GM19438 (cell line): ENCODE measurements at regions not wholly inside any gene's neighbourhood (a gene's known extent, or its start where the extent isn't known, plus 50 kb on each side); places are given as distances from the start of the nearest gene placed in this dataset.

Experiments used
- ATAC-seq: cut with Tn5 transposase; IDR thresholded peaks from one replicate; pipeline ENCODE4 v1.9.1; 2021; ENCODE audit warnings: low read depth; ENCODE audit not compliant: unreplicated experiment

GRCh38 chr11:130727157-130728119, 188.8 kb downstream of the SNX19 start:
- ATAC-seq, result no peak

DNA sequence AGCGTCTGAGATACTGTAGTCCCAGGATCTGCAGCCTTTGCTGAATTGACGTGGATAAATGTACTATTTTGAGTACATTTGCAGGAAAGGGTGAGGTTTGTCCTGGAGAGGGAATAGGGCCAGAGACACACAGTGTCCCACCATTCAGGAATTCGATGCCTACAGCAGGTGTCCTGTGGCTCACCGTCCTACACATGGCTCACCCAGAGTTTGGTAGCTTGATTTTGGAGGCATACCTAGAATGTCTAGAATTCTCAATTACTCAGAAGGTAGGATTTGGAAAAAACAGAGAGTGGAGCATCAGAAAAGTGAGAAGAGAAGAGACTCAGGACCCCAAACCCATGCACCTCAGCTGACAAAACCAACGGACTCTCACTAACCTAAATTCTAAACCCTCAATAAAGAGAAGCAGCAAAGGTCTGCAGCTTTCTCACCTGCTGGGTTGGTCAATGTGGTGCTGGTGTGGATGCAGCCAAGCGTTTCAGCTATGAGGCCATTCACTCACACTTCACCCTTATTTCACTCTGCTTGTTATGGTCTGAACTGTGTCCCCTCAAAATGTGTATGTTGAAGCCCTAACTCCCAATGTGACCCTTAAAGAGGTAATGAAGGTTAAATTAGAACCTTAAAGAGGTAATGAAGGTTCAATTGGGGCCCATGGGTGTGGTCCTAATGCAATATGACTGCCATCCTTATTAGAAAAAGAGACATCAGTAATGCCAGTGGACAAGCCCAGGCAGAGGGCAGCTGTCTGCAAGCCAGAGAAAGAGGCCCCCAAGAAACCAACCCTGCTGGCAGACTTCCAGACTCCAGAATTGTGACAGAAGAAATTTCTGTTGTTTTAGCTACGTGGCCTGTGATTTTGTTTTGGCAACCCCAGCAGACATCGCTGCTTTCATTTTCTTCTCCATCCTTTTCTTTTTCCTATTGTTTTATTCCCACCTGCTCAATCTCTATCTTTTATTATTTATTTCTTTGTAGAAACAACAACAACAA, 187.8 kb downstream of the SNX19 start:
- no peak for ATAC-seq

DNA sequence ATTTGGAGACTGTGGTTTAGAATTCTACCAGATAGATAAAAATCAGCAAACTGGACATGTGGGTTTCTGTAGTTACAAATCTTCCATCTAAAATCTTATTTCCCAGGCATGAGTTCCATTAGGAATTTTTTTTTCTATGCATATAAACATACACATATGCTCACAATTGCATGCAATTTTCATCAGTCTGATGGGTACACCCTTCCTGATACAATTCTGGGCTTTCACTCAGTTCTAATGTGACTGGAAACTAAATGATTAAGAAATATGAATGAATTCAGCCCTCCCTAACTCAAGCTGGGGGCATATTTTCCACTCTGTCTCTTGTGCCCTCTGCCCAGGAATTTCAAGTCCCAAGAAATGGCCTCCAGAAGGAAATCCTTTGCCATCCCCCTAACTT, 187.1 kb downstream of the SNX19 start:
- no peak for ATAC-seq

- no peak for ATAC-seq
Observed at GRCh38 chr11:130729678-130730300, 186.5 kb downstream of the SNX19 start.

GRCh38 chr11:130731401-130731800, 184.9 kb downstream of the SNX19 start:
- no peak for ATAC-seq

DNA sequence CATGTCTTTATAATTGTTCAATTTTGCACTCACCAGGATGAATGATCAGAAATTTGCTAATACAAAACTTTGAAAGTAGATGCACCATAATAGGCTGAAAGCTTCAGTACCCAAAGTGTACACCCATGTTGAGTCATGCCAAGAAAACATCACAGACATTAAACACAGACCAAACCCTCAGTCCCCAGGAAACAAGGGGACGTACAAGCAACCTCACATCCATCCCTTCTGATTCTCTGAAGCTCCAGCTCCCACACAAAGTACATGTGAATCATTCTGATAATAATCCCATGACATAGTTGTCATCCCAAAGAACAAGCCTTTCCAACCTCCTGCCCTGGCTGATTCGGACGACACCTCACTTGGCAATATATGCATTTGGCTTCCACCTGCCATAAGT, 183.8 kb downstream of the SNX19 start:
- no peak for ATAC-seq

DNA sequence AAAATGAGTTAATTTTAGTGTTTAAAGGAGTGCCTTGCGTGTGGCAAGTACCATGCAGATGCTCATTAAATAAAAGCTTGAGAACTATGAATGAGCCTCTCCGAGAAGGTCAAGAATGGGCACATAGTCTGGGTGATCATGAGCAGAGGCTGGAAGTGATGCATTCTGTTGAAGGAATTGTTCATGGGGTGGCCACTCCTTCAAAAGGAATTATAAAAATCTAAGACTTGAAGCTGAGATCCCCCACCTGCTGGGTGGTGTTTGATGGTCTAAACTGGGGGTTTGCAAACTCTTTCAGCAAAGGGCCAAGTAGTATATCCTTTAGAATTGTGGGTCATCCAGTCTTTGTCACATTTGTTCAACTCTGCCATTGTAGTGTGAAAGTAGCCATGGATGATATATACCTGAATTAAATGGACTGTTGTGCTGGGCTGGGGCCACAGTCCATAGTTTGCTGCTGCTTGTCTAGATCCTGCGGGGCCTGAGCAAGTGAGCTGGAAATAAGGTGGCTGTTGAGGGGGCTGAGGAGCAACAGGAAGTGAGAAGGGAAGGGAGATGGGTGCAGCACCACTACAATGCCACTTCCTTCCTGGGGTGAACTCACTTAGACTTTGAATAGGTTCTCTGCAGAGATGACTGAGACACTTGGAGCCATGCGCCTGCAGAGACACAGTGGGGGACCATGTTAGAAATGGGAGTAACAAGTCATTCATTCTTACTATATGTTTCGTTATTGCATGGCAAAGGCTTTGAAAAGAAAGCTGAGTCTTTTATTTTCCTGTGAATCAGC, 179.0 kb downstream of the SNX19 start:
- no peak for ATAC-seq

GRCh38 chr11:130737866-130738431, 178.3 kb downstream of the SNX19 start:
- no peak for ATAC-seq

- no peak for ATAC-seq
Observed at GRCh38 chr11:130738611-130739010, 177.7 kb downstream of the SNX19 start.

GRCh38 chr11:130740819-130741218, 175.5 kb downstream of the SNX19 start:
- no peak for ATAC-seq

GRCh38 chr11:130744794-130745193, 171.5 kb downstream of the SNX19 start:
- no peak for ATAC-seq

DNA sequence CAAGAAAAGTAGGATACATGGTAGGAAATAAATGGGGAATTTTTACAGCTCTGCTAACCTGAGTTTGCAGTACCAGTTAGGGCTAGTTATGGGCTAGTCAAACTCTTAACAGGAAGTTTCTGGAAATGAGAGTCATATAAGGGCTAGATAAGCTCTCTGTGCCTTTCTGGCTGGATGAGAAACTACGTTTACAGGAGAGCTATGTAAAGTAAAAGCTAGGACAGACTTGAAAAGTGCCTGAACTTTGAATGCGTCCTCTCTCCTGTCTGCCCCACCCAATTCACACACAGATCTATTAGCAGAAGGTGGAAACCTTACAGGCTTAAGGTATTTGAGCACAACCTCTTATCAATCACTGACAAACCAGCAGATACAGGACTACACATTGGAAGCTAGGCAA, 167.1 kb downstream of the SNX19 start:
- no peak for ATAC-seq

GRCh38 chr11:130760515-130761125, 155.7 kb downstream of the SNX19 start:
- ATAC-seq, result no peak

DNA sequence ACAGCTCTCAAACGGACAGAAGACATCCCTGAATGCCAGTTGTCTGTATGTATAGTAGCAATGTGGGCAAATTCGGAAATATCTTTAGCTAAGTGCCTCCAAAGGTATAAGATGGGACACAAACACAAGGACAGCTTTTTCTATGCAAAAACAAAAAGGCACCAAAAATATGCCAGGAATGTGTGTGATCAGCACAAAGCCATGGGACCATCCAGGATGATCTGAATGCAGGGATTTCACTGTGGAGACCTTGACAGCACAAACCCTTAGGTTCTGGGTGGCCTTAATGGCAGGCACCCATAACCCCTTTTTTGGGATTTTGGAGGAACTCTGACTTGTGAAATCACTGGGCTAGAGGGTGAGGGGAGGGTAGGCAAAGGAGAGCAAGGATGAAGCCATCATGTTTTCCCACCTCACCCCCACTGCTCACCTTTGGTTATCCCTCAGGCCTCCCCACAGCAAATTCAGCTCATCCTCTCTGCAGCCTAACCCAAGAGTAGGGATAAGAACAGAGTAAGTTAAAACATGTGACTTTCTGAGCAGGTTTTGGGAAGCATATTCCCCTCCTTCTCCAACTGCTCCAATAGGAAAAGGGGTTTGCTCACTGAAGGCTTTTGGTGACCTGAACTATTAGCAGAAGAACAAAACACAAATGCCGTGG, 154.6 kb downstream of the SNX19 start:
- no peak for ATAC-seq

DNA sequence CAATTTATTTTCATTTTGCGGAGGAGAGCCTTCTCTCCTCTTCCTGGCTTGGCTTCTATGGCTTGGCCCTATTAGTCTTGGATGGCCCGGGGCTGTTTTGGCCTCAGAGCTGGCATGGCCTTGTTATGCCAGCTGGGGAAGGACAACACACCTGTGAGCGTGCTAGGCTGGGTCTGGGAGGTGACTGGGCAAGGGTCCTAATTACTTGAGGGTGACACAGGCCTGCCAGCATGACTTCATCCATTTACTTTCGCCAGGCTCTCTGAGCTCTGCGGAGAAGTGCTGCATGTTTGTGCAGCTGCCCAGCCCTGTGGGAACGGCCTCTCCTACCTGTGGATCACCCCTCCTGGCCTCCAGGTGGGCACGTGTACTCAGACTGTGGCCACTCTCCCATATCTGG, 153.6 kb downstream of the SNX19 start:
- no peak for ATAC-seq

DNA sequence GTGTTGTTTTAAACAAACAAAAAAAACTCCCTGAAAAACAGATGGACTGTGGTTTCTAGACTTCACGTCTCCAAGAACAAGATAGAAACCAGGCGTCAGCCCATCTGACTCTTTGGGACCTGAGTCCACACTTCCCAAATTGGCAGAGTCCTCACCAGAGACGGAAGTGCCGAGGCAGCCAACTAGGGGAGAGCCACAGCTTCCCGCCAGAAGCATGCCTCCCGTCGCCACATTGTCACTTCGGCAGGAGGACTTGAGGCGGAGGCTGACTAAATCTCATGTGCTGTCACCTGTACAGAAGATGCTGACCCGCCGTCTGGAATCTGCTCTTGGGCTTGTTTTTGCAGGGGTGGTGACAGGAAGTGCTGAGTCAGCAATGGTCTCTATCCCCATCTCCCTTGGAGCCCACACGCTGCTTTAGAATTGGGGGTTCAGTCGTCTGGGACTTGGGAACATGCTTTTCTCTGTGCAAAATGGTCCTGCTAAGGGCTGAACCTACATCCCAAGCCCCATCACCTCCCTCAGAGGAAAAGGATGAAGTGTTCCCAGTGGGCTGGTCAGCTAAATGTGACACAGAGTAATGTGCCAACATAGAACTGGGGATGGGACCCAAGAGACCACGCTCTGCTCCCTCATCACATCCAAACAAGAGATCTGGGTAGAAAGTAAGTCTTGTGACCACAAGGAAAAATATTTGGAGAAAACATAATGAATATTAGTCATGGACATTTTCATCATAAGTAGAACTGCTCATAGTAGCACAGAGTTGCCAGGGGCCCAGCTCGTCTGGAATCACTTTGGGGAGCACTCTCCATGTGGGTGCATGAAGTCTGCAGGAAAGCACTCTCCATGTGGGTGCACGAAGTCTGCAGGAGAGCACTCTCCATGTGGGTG, 152.9 kb downstream of the SNX19 start:
- no peak for ATAC-seq

- no peak for ATAC-seq
Observed at GRCh38 chr11:130765406-130765805, 150.9 kb downstream of the SNX19 start.
